ENCODE measurements at regions not wholly inside any gene's neighbourhood (a gene's known extent, or its start where the extent isn't known, plus 50 kb on each side); places are given as distances from the start of the nearest gene placed in this dataset.

GRCh38 chr10:91034042-91034441 is 113.2 kb upstream of the ANKRD1 start:
- no peak for DNase-seq (ENCODE audit: low read depth in 1 of 2, low spot score in 1 of 2)
- no peaks in the 10 kb centered on the region for H3K27me3 ChIP-seq (ENCODE audit: insufficient read depth, poor library complexity, severe bottlenecking)
- H3K4me3 ChIP-seq (replicated peaks; ENCODE audit: insufficient read depth, low read length): no peak overlapping the region
- TF ChIP-seq SPI1 (IDR thresholded peaks at IDR 0.05; ENCODE audit: borderline replicate concordance, low read depth): no peak
- H3K27ac ChIP-seq (replicated peaks): no peak overlapping the region

GRCh38 chr10:91034494-91035159 is 113.7 kb upstream of the ANKRD1 start:
- no peak overlapping the region for H3K27ac ChIP-seq (replicated peaks)
- DNase-seq (ENCODE audit: low read depth in 1 of 2, low spot score in 1 of 2): no peak
- H3K27me3 ChIP-seq (ENCODE audit: insufficient read depth, poor library complexity, severe bottlenecking): no peaks in the 10 kb centered on the region
- no peak overlapping the region for H3K4me3 ChIP-seq (replicated peaks; ENCODE audit: insufficient read depth, low read length)
- TF ChIP-seq POLR2AphosphoS5 (IDR thresholded peaks at IDR 0.05; ENCODE audit: low read depth): no peak
- no peak for TF ChIP-seq SPI1 (IDR thresholded peaks at IDR 0.05; ENCODE audit: borderline replicate concordance, low read depth)
- TF ChIP-seq REST (IDR thresholded peaks at IDR 0.05; ENCODE audit: insufficient replicate concordance, low read depth): no peak

GRCh38 chr10:91035650-91036292 is 114.9 kb upstream of the ANKRD1 start:
- H3K4me3 ChIP-seq (replicated peaks; ENCODE audit: insufficient read depth, low read length): no peak overlapping the region
- no peak for DNase-seq (ENCODE audit: low read depth in 1 of 2, low spot score in 1 of 2)
- no peak overlapping the region for H3K27ac ChIP-seq (replicated peaks)
- TF ChIP-seq CTCF (IDR thresholded peaks at IDR 0.05; ENCODE audit: insufficient read depth, low read length) (no peak), SPI1 (IDR thresholded peaks at IDR 0.05; ENCODE audit: borderline replicate concordance, low read depth) (no peak), GABPA (IDR thresholded peaks at IDR 0.05; ENCODE audit: low read depth) (no peak), REST (IDR thresholded peaks at IDR 0.05; ENCODE audit: insufficient replicate concordance, low read depth) (no peak), POLR2AphosphoS5 (IDR thresholded peaks at IDR 0.05; ENCODE audit: low read depth) (no peak)
- H3K27me3 ChIP-seq (ENCODE audit: insufficient read depth, poor library complexity, severe bottlenecking): no peaks in the 10 kb centered on the region

GRCh38 chr10:91036807-91037411 is 116.0 kb upstream of the ANKRD1 start:
- TF ChIP-seq SPI1 (IDR thresholded peaks at IDR 0.05; ENCODE audit: borderline replicate concordance, low read depth) (no peak), REST (IDR thresholded peaks at IDR 0.05; ENCODE audit: insufficient replicate concordance, low read depth) (no peak), POLR2AphosphoS5 (IDR thresholded peaks at IDR 0.05; ENCODE audit: low read depth) (no peak), CTCF (IDR thresholded peaks at IDR 0.05; ENCODE audit: insufficient read depth, low read length) (no peak), GABPA (IDR thresholded peaks at IDR 0.05; ENCODE audit: low read depth) (no peak)
- Histone ChIP-seq H3K27me3 (ENCODE audit: insufficient read depth, poor library complexity, severe bottlenecking) (no peaks in the 10 kb centered on the region), H3K27ac (replicated peaks) (no peak overlapping the region), H3K4me3 (replicated peaks; ENCODE audit: insufficient read depth, low read length) (no peak overlapping the region)
- no peak for DNase-seq (ENCODE audit: low read depth in 1 of 2, low spot score in 1 of 2)

Data from HL-60 (cell line).